Tibial nerve (tissue), 4 donors: ENCODE measurements at regions not wholly inside any gene's neighbourhood (a gene's known extent, or its start where the extent isn't known, plus 50 kb on each side); places are given as distances from the start of the nearest gene placed in this dataset.

ENCODE experiments used
- DNase-seq, 2 donors: peaks; one replicate each; pipeline ENCODE4 v3.0.0-alpha.2; 2019; ENCODE audit warnings: low spot score in 2 of 2
- H3K27ac ChIP-seq, 4 donors: fragments of 200-600 bp; sonication (generic) in 3 of 4; one replicate each; pipeline ENCODE4 v1.5.1; 2017 to 2019; ENCODE audit warnings: mild to moderate bottlenecking in 1 of 4
- H3K27me3 ChIP-seq, 2 donors: fragments of 200-600 bp; sonication (generic) in 1 of 2; one replicate each; pipeline versions ENCODE4 v1.5.1 to v1.6.0; 2017 to 2019
- H3K36me3 ChIP-seq, 3 donors: fragments of 200-600 bp; sonication (generic); one replicate each; pipeline ENCODE4 v1.5.1; 2018 to 2019
- H3K4me1 ChIP-seq, 4 donors: fragments of 200-600 bp; sonication (generic) in 3 of 4; one replicate each; pipeline ENCODE4 v1.5.1; 2017 to 2019
- H3K4me3 ChIP-seq, 4 donors: fragments of 200-600 bp; sonication (generic) in 3 of 4; one replicate each; pipeline ENCODE4 v1.5.1; 2017 to 2019; ENCODE audit warnings: mild to moderate bottlenecking in 1 of 4, moderate library complexity in 1 of 4
- H3K9me3 ChIP-seq, 4 donors: fragments of 200-600 bp; sonication (generic) in 3 of 4; one replicate each; pipeline ENCODE4 v1.5.1; 2017 to 2019
- EP300 ChIP-seq, 2 donors: sonication (generic); formaldehyde crosslinking; IDR thresholded peaks; one replicate each; pipeline ENCODE4 v1.6.1; 2017; ENCODE audit warnings: antibody characterized with exemption in 2 of 2, mild to moderate bottlenecking in 1 of 2
- POLR2A ChIP-seq, 2 donors: fragments of 450-650 bp; IDR thresholded peaks; one replicate each; pipeline ENCODE4 v1.6.1; 2017; ENCODE audit warnings: antibody characterized with exemption in 2 of 2, mild to moderate bottlenecking in 2 of 2, moderate library complexity in 2 of 2
- WGBS, 2 donors: methylation state at CpG; one replicate each; pipeline ENCODE4 v1.1.5; 2018; 5-methylcytosine and 5-hydroxymethylcytosine counted together
- TF ChIP-seq, protein P1 (sequence below), 5 experiments: fragments of 200-600 bp in 3 of 5; fragments of 450-650 bp in 2 of 5; sonication (generic) in 3 of 5; IDR thresholded peaks; one replicate each; pipeline ENCODE4 v1.5.1; 2016 to 2019; ENCODE audit warnings: antibody characterized with exemption in 5 of 5, mild to moderate bottlenecking in 3 of 5, moderate library complexity in 2 of 5

- 58 to 100% methylated on average over 2 of the region's 2 CpGs for WGBS, 2 donors
- Histone ChIP-seq H3K27me3 (no peaks in the 10 kb centered on the region), H3K36me3 (no peaks in the 10 kb centered on the region), H3K27ac (no peak overlapping the region), H3K4me3 (no peak overlapping the region), H3K9me3 (no peaks in the 10 kb centered on the region), H3K4me1 (peaks cover 0 to 7% (median 0%) of the 10 kb centered on the region in 4 donors)
- TF ChIP-seq, protein P1, sequence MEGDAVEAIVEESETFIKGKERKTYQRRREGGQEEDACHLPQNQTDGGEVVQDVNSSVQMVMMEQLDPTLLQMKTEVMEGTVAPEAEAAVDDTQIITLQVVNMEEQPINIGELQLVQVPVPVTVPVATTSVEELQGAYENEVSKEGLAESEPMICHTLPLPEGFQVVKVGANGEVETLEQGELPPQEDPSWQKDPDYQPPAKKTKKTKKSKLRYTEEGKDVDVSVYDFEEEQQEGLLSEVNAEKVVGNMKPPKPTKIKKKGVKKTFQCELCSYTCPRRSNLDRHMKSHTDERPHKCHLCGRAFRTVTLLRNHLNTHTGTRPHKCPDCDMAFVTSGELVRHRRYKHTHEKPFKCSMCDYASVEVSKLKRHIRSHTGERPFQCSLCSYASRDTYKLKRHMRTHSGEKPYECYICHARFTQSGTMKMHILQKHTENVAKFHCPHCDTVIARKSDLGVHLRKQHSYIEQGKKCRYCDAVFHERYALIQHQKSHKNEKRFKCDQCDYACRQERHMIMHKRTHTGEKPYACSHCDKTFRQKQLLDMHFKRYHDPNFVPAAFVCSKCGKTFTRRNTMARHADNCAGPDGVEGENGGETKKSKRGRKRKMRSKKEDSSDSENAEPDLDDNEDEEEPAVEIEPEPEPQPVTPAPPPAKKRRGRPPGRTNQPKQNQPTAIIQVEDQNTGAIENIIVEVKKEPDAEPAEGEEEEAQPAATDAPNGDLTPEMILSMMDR (IDR thresholded peaks at IDR 0.05), result no peak
- TF ChIP-seq POLR2A (IDR thresholded peaks at IDR 0.05), result no peak
- TF ChIP-seq EP300 (IDR thresholded peaks at IDR 0.05), result no peak
- no peak for DNase-seq
Measured at GRCh38 chr12:19627719-19628118, 188.4 kb downstream of the AEBP2 start.

DNA sequence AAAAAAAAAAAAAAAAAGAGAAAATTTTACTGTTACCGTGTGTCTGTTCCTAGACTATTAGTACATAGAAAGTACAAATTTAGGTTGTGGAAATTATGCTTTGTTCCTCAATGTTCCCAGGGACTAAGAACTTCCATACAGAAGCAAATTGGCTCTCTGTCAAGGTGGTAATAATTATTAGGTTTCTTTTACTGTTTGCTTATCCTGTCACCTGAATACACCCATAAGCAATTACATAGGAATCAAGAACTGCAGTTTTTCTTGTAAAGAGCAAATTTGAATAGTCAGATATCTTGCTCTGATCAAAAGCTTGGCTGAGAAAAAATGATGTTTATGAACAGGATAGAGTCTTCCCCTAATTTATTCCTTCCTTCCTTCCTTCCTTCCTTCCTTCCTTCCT, 191.2 kb downstream of the AEBP2 start:
- no peak for DNase-seq
- H3K36me3 ChIP-seq, result no peaks in the 10 kb centered on the region
- H3K27ac ChIP-seq, result no peak overlapping the region
- no peak overlapping the region for H3K4me3 ChIP-seq
- H3K27me3 ChIP-seq, result no peaks in the 10 kb centered on the region
- WGBS, 2 donors, result 71 to 72% methylated on average over 1 of the region's 1 CpG
- H3K9me3 ChIP-seq, result no peaks in the 10 kb centered on the region
- no peaks in the 10 kb centered on the region for H3K4me1 ChIP-seq
- TF ChIP-seq POLR2A (IDR thresholded peaks at IDR 0.05) (no peak), EP300 (IDR thresholded peaks at IDR 0.05) (no peak)
- TF ChIP-seq, protein P1 (IDR thresholded peaks at IDR 0.05), result no peak

DNA sequence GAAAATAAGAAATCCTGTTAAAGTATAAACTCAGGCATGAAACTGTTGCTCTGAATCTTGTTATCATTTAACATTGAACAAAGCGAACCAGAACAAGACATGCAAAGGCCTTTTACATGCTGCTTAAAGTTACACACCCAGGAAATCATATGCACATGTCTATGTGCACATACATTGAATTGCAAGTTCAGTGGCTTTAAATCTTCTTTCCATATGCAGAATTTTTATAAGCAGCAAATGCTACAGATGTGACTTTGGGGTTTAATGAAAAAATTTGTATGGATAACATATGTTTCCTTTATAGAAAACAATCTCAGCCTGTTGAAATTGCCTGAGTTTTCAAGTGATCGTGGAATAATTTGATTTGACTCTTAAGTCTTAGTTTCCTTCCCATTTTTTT, 193.9 kb downstream of the AEBP2 start:
- no peaks in the 10 kb centered on the region for H3K27me3 ChIP-seq
- no peaks in the 10 kb centered on the region for H3K4me1 ChIP-seq
- H3K9me3 ChIP-seq, result no peaks in the 10 kb centered on the region
- no peaks in the 10 kb centered on the region for H3K36me3 ChIP-seq
- no peak for DNase-seq
- no peak overlapping the region for H3K4me3 ChIP-seq
- H3K27ac ChIP-seq, result no peak overlapping the region
- TF ChIP-seq, protein P1 (IDR thresholded peaks at IDR 0.05), result no peak
- TF ChIP-seq POLR2A (IDR thresholded peaks at IDR 0.05) (no peak), EP300 (IDR thresholded peaks at IDR 0.05) (no peak)
- WGBS, 2 donors, result 81 to 82% methylated on average over 2 of the region's 2 CpGs

GRCh38 chr12:19633641-19634040, 194.3 kb downstream of the AEBP2 start:
- Histone ChIP-seq H3K27ac (no peak overlapping the region), H3K9me3 (no peaks in the 10 kb centered on the region), H3K27me3 (no peaks in the 10 kb centered on the region), H3K4me3 (no peak overlapping the region), H3K36me3 (no peaks in the 10 kb centered on the region), H3K4me1 (no peaks in the 10 kb centered on the region)
- WGBS, 2 donors, result 69 to 88% methylated on average over 2 of the region's 2 CpGs
- TF ChIP-seq POLR2A (IDR thresholded peaks at IDR 0.05) (no peak), EP300 (IDR thresholded peaks at IDR 0.05) (no peak)
- TF ChIP-seq, protein P1 (IDR thresholded peaks at IDR 0.05), result no peak
- no peak for DNase-seq

DNA sequence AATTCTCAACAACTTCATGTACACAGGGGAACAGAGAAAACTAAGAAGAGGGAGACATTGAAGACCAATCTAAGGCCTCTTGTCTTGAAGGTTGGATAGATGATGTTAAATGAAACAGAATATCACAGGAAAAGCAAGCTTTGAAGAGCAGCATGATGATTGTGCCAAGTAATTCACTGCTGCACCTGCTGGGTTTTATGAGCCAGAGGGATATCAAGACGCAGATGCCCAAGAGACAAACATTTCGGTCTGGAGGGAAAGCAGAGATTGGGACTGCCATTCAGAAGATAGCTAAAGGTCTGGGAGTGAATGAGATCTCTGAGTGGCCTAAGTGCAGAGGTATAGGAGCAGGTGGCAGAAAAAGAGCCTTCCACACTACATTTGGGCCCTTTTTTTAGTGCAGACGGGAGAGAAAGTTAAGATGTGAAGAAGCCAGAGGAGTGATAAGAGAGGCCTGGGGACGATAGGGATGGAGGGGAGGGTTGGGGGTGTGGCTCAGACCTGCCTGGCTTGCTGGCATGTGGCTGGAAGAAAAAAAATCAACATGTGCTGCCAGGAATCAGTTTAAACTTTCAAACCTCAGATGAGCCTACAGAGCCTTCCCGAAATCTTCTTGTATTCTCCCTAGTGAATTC, 200.6 kb downstream of the AEBP2 start:
- no peak overlapping the region for H3K27ac ChIP-seq
- H3K36me3 ChIP-seq, result no peaks in the 10 kb centered on the region
- 70 to 74% methylated on average over 5 of the region's 5 CpGs for WGBS, 2 donors
- DNase-seq, result no peak
- TF ChIP-seq, protein P1 (IDR thresholded peaks at IDR 0.05), result no peak
- TF ChIP-seq EP300 (IDR thresholded peaks at IDR 0.05) (no peak), POLR2A (IDR thresholded peaks at IDR 0.05) (no peak)
- H3K27me3 ChIP-seq, result no peaks in the 10 kb centered on the region
- H3K9me3 ChIP-seq, result no peaks in the 10 kb centered on the region
- H3K4me3 ChIP-seq, result no peak overlapping the region
- peaks cover 0 to 12% (median 2%) of the 10 kb centered on the region in 4 donors for H3K4me1 ChIP-seq
